H9 (cell line): ENCODE measurements at regions not wholly inside any gene's neighbourhood (a gene's known extent, or its start where the extent isn't known, plus 50 kb on each side); places are given as distances from the start of the nearest gene placed in this dataset.

Experiments
- DNase-seq: peaks from one replicate; pipeline ENCODE4 v3.0.0-alpha.2; 2017
- H2AFZ ChIP-seq: one replicate; pipeline ENCODE4 v1.6.1; 2013; ENCODE audit warnings: mild to moderate bottlenecking, low read length, control low read depth, moderate library complexity
- H2AK5ac ChIP-seq: 2 replicates; pipeline ENCODE4 v1.6.1; 2013; ENCODE audit warnings: low read length, control low read depth, mixed read lengths; ENCODE audit not compliant: insufficient read length
- H2BK120ac ChIP-seq: one replicate; pipeline ENCODE4 v1.6.1; 2013; ENCODE audit warnings: low read depth, mild to moderate bottlenecking, low read length, control low read depth, inconsistent platforms; ENCODE audit not compliant: poor library complexity, severe bottlenecking
- H2BK12ac ChIP-seq: 2 replicates; pipeline ENCODE4 v1.6.1; 2013; ENCODE audit warnings: low read length, control low read depth, mixed read lengths, low read depth; ENCODE audit not compliant: insufficient read length
- H2BK15ac ChIP-seq: 2 replicates; pipeline ENCODE4 v1.6.1; 2013; ENCODE audit warnings: low read depth, low read length, control low read depth
- H2BK20ac ChIP-seq: one replicate; pipeline ENCODE4 v1.6.1; 2013; ENCODE audit warnings: low read depth, mild to moderate bottlenecking, low read length, control low read depth, inconsistent platforms; ENCODE audit not compliant: poor library complexity, severe bottlenecking
- H2BK5ac ChIP-seq: 2 replicates; pipeline ENCODE4 v1.6.1; 2013; ENCODE audit warnings: low read length, control low read depth, mixed read lengths; ENCODE audit not compliant: insufficient read length
- H3K14ac ChIP-seq: 2 replicates; pipeline ENCODE4 v1.6.1; 2013; ENCODE audit warnings: low read length, control low read depth; ENCODE audit not compliant: insufficient read depth
- H3K18ac ChIP-seq: 2 replicates; pipeline ENCODE4 v1.6.1; 2013; ENCODE audit warnings: low read depth, mild to moderate bottlenecking, mixed read lengths, low read length, control low read depth; ENCODE audit not compliant: insufficient read length
- H3K23ac ChIP-seq: 2 replicates; pipeline ENCODE4 v1.6.1; 2013; ENCODE audit warnings: low read length, control low read depth, mixed read lengths, low read depth; ENCODE audit not compliant: insufficient read length
- H3K23me2 ChIP-seq: 2 replicates; pipeline ENCODE4 v1.6.1; 2013; ENCODE audit warnings: low read depth, mild to moderate bottlenecking, mixed read lengths, low read length, control low read depth; ENCODE audit not compliant: insufficient read length, poor library complexity, severe bottlenecking
- H3K27ac ChIP-seq: 2 replicates; pipeline ENCODE4 v1.5.1; 2013; ENCODE audit warnings: low read length, control low read depth, mixed read lengths, low read depth; ENCODE audit not compliant: insufficient read length
- H3K27me3 ChIP-seq: 2 replicates; pipeline ENCODE4 v1.6.1; 2013; ENCODE audit warnings: low read length, control low read depth, inconsistent platforms; ENCODE audit not compliant: insufficient read depth
- H3K4ac ChIP-seq: 2 replicates; pipeline ENCODE4 v1.6.1; 2013; ENCODE audit warnings: low read depth, mild to moderate bottlenecking, control low read depth, inconsistent platforms, low read length, moderate library complexity
- H3K4me1 ChIP-seq: 2 replicates; pipeline ENCODE4 v1.6.1; 2013; ENCODE audit warnings: low read length, control low read depth, inconsistent platforms; ENCODE audit not compliant: insufficient read depth
- H3K4me2 ChIP-seq: 2 replicates; pipeline ENCODE4 v1.6.1; 2013; ENCODE audit warnings: low read length, control low read depth, mixed read lengths; ENCODE audit not compliant: insufficient read length, insufficient read depth
- H3K56ac ChIP-seq: 2 replicates; pipeline ENCODE4 v1.6.1; 2013; ENCODE audit warnings: low read depth, mild to moderate bottlenecking, mixed read lengths, low read length, control low read depth; ENCODE audit not compliant: insufficient read length
- H3K79me1 ChIP-seq: 2 replicates; pipeline ENCODE4 v1.6.1; 2013; ENCODE audit warnings: low read depth, mild to moderate bottlenecking, moderate library complexity, low read length, control low read depth, inconsistent platforms; ENCODE audit not compliant: insufficient read depth, poor library complexity, severe bottlenecking
- H3K79me2 ChIP-seq: 2 replicates; pipeline ENCODE4 v1.6.1; 2013; ENCODE audit warnings: low read length, control low read depth, inconsistent platforms; ENCODE audit not compliant: insufficient read depth
- H3K9ac ChIP-seq: 2 replicates; pipeline ENCODE4 v1.6.1; 2013; ENCODE audit warnings: low read length, control low read depth, mixed read lengths; ENCODE audit not compliant: insufficient read length; ENCODE audit errors: extremely low read depth
- H3K9me3 ChIP-seq: one replicate; pipeline ENCODE4 v1.6.1; 2013; ENCODE audit warnings: low read depth, low read length, inconsistent platforms; ENCODE audit not compliant: control insufficient read depth
- H3T11ph ChIP-seq: one replicate; pipeline ENCODE4 v1.6.1; 2013; ENCODE audit warnings: mild to moderate bottlenecking, low read length, control low read depth, inconsistent platforms
- H4K20me1 ChIP-seq: one replicate; pipeline ENCODE4 v1.6.1; 2013; ENCODE audit not compliant: control insufficient read depth, insufficient read length, insufficient read depth
- H4K5ac ChIP-seq: 2 replicates; pipeline ENCODE4 v1.6.1; 2013; ENCODE audit warnings: low read depth, mild to moderate bottlenecking, mixed read lengths, low read length, control low read depth; ENCODE audit not compliant: insufficient read length
- H4K8ac ChIP-seq: replicated peaks from 2 replicates; pipeline ENCODE4 v1.6.1; 2013; ENCODE audit warnings: low read length, control low read depth, mixed read lengths, low read depth; ENCODE audit not compliant: insufficient read length
- H4K91ac ChIP-seq: 2 replicates; pipeline ENCODE4 v1.6.1; 2013; ENCODE audit warnings: low read depth, mild to moderate bottlenecking, moderate library complexity, mixed read lengths, low read length, control low read depth; ENCODE audit not compliant: insufficient read length
- H3K27ac Mint-ChIP-seq, 3 experiments: 2 replicates in 2 of 3; 3 replicates in 1 of 3; pipeline ENCODE4 v1.8.0; 2020 to 2021; ENCODE audit warnings: mixed read lengths in 3 of 3, mild to moderate bottlenecking in 1 of 3, moderate library complexity in 1 of 3
- H3K27me3 Mint-ChIP-seq: 2 replicates; pipeline ENCODE4 v1.8.0; 2021; ENCODE audit warnings: low read depth, mild to moderate bottlenecking, moderate library complexity, mixed read lengths
- H3K36me3 Mint-ChIP-seq, 3 experiments: 2 replicates in 2 of 3; 3 replicates in 1 of 3; pipeline ENCODE4 v1.8.0; 2020 to 2021; ENCODE audit warnings: low read depth in 3 of 3, mixed read lengths in 3 of 3; ENCODE audit not compliant: insufficient read depth in 1 of 3
- H3K4me1 Mint-ChIP-seq, 2 experiments: 2 replicates each; pipeline ENCODE4 v1.8.0; 2020; ENCODE audit warnings: mixed read lengths in 2 of 2
- H3K4me3 Mint-ChIP-seq, 2 experiments: 2 replicates in 1 of 2; 3 replicates in 1 of 2; pipeline ENCODE4 v1.8.0; 2020 to 2021; ENCODE audit warnings: mild to moderate bottlenecking in 2 of 2, mixed read lengths in 2 of 2, moderate library complexity in 1 of 2
- H3K9me3 Mint-ChIP-seq, 2 experiments: 2 replicates in 1 of 2; 3 replicates in 1 of 2; pipeline ENCODE4 v1.8.0; 2020; ENCODE audit warnings: mild to moderate bottlenecking in 2 of 2, mixed read lengths in 2 of 2, moderate library complexity in 1 of 2
- WGBS: extraction: QIAGEN DNeasy Blood & Tissue Kit; methylation state at CpG from one replicate; pipeline ENCODE4 v1.1.7; 2013; ENCODE audit warnings: missing lambda C conversion rate, low lambda C conversion rate, mixed read lengths; ENCODE audit not compliant: insufficient read length; ENCODE audit errors: extremely low coverage; 5-methylcytosine and 5-hydroxymethylcytosine counted together
- TF ChIP-seq, protein P1 (sequence below): fragments of 200-600 bp; sonication (generic); conservative IDR thresholded peaks from 3 replicates; pipeline ENCODE4 v1.8.0; 2021; ENCODE audit warnings: antibody characterized with exemption, mild to moderate bottlenecking

DNA sequence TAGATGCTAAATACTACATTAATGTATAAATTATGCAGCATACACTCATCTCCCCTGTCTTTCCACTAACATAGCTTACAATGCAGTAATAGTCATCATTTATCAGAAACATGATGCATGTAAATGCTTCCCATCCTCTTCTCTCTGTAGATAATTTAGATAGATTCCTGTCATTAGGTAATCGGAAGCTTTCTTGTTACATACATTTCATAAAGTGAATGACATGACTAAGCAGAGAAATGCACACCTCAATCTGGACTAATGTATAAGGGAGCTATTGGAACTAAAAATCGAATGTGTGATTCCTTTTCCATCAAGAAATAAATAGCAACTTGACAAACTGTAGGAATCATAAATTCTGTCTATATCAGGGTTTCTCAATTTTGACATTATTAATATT, 273.4 kb downstream of the RASSF9 start:
- Histone ChIP-seq H3K4me1 (no peaks in the 10 kb centered on the region; the same call in 1 of the 2 replicates), H3K18ac (no peak overlapping the region), H3K79me2 (no peaks in the 10 kb centered on the region), H3K23me2 (no peaks in the 10 kb centered on the region), H3K14ac (no peak overlapping the region), H3K56ac (no peak overlapping the region), H3K9me3 (no peaks in the 10 kb centered on the region), H4K20me1 (no peaks in the 10 kb centered on the region), H3K79me1 (no peaks in the 10 kb centered on the region), H2BK12ac (no peak overlapping the region), H2BK120ac (no peak overlapping the region), H4K91ac (no peak overlapping the region), H3K9ac (no peak overlapping the region), H2BK5ac (no peak overlapping the region), H2BK20ac (no peak overlapping the region), H3K4me2 (no peak overlapping the region), H3T11ph (no peak overlapping the region), H2AFZ (no peak overlapping the region), H4K5ac (no peak overlapping the region), H3K4ac (no peak overlapping the region), H4K8ac (no peak overlapping the region), H3K23ac (no peak overlapping the region), H3K27ac (no peak overlapping the region), H2BK15ac (no peak overlapping the region), H3K27me3 (no peaks in the 10 kb centered on the region), H2AK5ac (no peak overlapping the region)
- no peak for DNase-seq
- no peaks in the 10 kb centered on the region; a peak in 1 of 7 replicates for H3K36me3 Mint-ChIP-seq
- no peak overlapping the region for H3K4me3 Mint-ChIP-seq
- H3K4me1 Mint-ChIP-seq: no peaks in the 10 kb centered on the region
- WGBS: no CpG with 5 or more reads among the region's 2 CpGs
- H3K9me3 Mint-ChIP-seq: no peaks in the 10 kb centered on the region; a peak in 1 of 5 replicates
- TF ChIP-seq, protein P1, sequence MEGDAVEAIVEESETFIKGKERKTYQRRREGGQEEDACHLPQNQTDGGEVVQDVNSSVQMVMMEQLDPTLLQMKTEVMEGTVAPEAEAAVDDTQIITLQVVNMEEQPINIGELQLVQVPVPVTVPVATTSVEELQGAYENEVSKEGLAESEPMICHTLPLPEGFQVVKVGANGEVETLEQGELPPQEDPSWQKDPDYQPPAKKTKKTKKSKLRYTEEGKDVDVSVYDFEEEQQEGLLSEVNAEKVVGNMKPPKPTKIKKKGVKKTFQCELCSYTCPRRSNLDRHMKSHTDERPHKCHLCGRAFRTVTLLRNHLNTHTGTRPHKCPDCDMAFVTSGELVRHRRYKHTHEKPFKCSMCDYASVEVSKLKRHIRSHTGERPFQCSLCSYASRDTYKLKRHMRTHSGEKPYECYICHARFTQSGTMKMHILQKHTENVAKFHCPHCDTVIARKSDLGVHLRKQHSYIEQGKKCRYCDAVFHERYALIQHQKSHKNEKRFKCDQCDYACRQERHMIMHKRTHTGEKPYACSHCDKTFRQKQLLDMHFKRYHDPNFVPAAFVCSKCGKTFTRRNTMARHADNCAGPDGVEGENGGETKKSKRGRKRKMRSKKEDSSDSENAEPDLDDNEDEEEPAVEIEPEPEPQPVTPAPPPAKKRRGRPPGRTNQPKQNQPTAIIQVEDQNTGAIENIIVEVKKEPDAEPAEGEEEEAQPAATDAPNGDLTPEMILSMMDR: no peak
- no peaks in the 10 kb centered on the region for H3K27me3 Mint-ChIP-seq
- H3K27ac Mint-ChIP-seq: no peak overlapping the region
